Endodermal cell (in vitro differentiated cells): ENCODE measurements at regions not wholly inside any gene's neighbourhood (a gene's known extent, or its start where the extent isn't known, plus 50 kb on each side); places are given as distances from the start of the nearest gene placed in this dataset.
A peak's percentile ranks its signal among the peaks of the same experiment; 100 is the strongest.

ENCODE experiments used
- DNase-seq: peaks from one replicate; pipeline ENCODE4 v3.0.0-alpha.2; 2017
- H3K27ac ChIP-seq: 2 replicates; pipeline ENCODE4 v1.5.1; 2013; ENCODE audit warnings: mild to moderate bottlenecking, low read depth, low read length, moderate library complexity
- H3K27me3 ChIP-seq: 2 replicates; pipeline ENCODE4 v1.6.1; 2013; ENCODE audit warnings: mild to moderate bottlenecking, low read length, moderate library complexity; ENCODE audit not compliant: insufficient read depth, control insufficient read depth, poor library complexity, severe bottlenecking
- H3K36me3 ChIP-seq: 2 replicates; pipeline ENCODE4 v1.7.0; 2013; ENCODE audit warnings: mild to moderate bottlenecking, low read length, moderate library complexity; ENCODE audit not compliant: control insufficient read depth, insufficient read depth
- H3K4me1 ChIP-seq: one replicate; pipeline ENCODE4 v1.7.0; 2013; ENCODE audit warnings: low read length; ENCODE audit not compliant: control insufficient read depth, insufficient read depth
- H3K4me3 ChIP-seq: 2 replicates; pipeline ENCODE4 v1.5.1; 2013; ENCODE audit warnings: mild to moderate bottlenecking, low read length, moderate library complexity
- H3K9ac ChIP-seq: 2 replicates; pipeline ENCODE4 v1.6.1; 2013; ENCODE audit warnings: mild to moderate bottlenecking, low read length, moderate library complexity; ENCODE audit not compliant: poor library complexity, severe bottlenecking; ENCODE audit errors: extremely low read depth
- H3K9me3 ChIP-seq: 2 replicates; pipeline ENCODE4 v1.6.1; 2013; ENCODE audit warnings: mild to moderate bottlenecking, low read length, moderate library complexity; ENCODE audit not compliant: control insufficient read depth
- H3K27ac Mint-ChIP-seq: 2 replicates; pipeline ENCODE4 v1.8.0; 2020; ENCODE audit warnings: mixed read lengths
- H3K27me3 Mint-ChIP-seq: 2 replicates; pipeline ENCODE4 v1.8.0; 2021; ENCODE audit warnings: mild to moderate bottlenecking, mixed read lengths; ENCODE audit not compliant: insufficient read depth
- H3K36me3 Mint-ChIP-seq: 2 replicates; pipeline ENCODE4 v1.8.0; 2020; ENCODE audit warnings: low read depth, mixed read lengths
- H3K4me1 Mint-ChIP-seq: 2 replicates; pipeline ENCODE4 v1.8.0; 2020; ENCODE audit warnings: mixed read lengths
- H3K4me3 Mint-ChIP-seq: 2 replicates; pipeline ENCODE4 v1.8.0; 2020; ENCODE audit warnings: mild to moderate bottlenecking, moderate library complexity, mixed read lengths
- H3K9me3 Mint-ChIP-seq: 2 replicates; pipeline ENCODE4 v1.8.0; 2020; ENCODE audit warnings: mild to moderate bottlenecking, mixed read lengths
- WGBS, 2 experiments: methylation state at CpG; one replicate each; pipeline versions ENCODE4 v1.1.5 to v1.1.7; 2013; ENCODE audit warnings: missing lambda C conversion rate in 2 of 2, mixed read lengths in 1 of 2; ENCODE audit not compliant: insufficient coverage in 1 of 2, insufficient read length in 1 of 2; 5-methylcytosine and 5-hydroxymethylcytosine counted together
- TF ChIP-seq, protein P1 (sequence below): fragments of 200-600 bp; sonication (generic); conservative IDR thresholded peaks from 2 replicates; pipeline ENCODE4 v1.5.0; 2021; ENCODE audit warnings: antibody characterized with exemption, mild to moderate bottlenecking

DNA sequence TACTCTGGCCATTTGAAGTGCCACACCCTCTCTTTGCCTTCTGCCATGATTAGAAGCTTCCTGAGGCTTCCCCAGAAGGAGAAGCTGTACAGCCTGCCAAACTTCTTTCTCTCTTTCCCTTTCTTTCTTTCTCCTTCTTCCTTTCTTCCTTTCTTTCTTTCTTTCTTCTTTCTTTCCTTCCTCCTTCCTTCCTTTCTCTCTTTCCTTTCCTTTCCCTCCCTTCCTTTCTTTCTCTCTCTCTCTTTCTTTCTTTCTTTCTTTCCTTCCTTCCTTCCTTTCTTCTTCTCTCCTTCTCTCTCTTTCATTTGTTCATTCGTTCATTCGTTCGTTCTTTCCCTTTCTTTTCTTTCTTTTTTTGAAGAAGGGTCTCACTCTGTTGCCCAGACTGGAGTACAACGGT, 931.0 kb downstream of the TTLL7 start:
- H3K27me3 Mint-ChIP-seq: no peaks in the 10 kb centered on the region
- Histone ChIP-seq H3K9me3 (peaks cover 11% of the 10 kb centered on the region), H3K36me3 (no peaks in the 10 kb centered on the region), H3K9ac (no peak overlapping the region), H3K27ac (no peak overlapping the region), H3K4me3 (no peak overlapping the region), H3K27me3 (no peaks in the 10 kb centered on the region), H3K4me1 (no peaks in the 10 kb centered on the region)
- no peak overlapping the region for H3K27ac Mint-ChIP-seq
- H3K4me1 Mint-ChIP-seq: no peaks in the 10 kb centered on the region
- no peak overlapping the region for H3K4me3 Mint-ChIP-seq
- TF ChIP-seq, protein P1, sequence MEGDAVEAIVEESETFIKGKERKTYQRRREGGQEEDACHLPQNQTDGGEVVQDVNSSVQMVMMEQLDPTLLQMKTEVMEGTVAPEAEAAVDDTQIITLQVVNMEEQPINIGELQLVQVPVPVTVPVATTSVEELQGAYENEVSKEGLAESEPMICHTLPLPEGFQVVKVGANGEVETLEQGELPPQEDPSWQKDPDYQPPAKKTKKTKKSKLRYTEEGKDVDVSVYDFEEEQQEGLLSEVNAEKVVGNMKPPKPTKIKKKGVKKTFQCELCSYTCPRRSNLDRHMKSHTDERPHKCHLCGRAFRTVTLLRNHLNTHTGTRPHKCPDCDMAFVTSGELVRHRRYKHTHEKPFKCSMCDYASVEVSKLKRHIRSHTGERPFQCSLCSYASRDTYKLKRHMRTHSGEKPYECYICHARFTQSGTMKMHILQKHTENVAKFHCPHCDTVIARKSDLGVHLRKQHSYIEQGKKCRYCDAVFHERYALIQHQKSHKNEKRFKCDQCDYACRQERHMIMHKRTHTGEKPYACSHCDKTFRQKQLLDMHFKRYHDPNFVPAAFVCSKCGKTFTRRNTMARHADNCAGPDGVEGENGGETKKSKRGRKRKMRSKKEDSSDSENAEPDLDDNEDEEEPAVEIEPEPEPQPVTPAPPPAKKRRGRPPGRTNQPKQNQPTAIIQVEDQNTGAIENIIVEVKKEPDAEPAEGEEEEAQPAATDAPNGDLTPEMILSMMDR: no peak
- DNase-seq: no peak
- WGBS, 2 experiments: 86 to 92% methylated on average over 4 of the region's 4 CpGs
- H3K36me3 Mint-ChIP-seq: peaks cover 9% of the 10 kb centered on the region
- no peaks in the 10 kb centered on the region for H3K9me3 Mint-ChIP-seq

DNA sequence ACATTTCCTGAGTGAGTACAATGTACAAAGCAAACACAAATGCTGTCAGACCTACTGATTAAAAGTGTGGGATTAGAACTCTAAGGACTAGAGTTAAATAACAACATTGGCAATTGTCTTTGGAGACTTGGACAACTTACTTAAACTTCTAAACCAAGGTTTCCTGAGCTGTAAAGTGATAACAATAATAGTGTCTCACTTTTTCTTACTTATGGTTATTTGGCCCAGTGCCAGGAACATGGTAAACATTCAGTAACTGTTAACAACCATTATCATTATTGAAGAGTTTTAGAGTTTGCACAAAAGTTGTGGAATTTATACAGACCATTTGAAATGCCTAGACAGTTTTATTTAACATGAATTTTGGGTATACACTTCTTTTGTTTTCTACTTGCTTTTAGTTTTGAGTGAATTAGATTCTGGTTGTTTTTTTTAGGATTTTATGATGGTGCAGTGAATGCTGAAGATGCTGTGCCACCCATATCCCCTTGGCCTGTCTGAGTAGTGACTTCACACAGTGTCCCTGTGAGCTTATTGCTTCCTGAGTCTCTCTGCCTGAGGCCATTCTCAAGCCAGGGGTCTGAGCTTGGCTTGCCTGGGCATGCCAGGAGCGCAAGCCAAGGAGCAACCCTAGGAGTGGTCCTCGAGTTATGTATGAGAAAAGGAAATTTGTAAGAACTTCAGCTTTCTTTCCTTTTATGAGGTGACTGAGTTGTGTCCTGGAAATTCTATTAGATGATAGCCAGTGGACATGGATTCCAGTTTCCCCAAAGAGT, 932.8 kb downstream of the TTLL7 start:
- Histone ChIP-seq H3K4me1 (no peaks in the 10 kb centered on the region), H3K27ac (no peak overlapping the region), H3K27me3 (no peaks in the 10 kb centered on the region), H3K9me3 (peaks cover 11% of the 10 kb centered on the region), H3K4me3 (no peak overlapping the region), H3K36me3 (no peaks in the 10 kb centered on the region), H3K9ac (no peak overlapping the region)
- TF ChIP-seq, protein P1: no peak
- Mint-ChIP-seq H3K4me1 (no peaks in the 10 kb centered on the region), H3K36me3 (peaks cover 9% of the 10 kb centered on the region), H3K27me3 (no peaks in the 10 kb centered on the region), H3K4me3 (no peak overlapping the region), H3K9me3 (no peaks in the 10 kb centered on the region), H3K27ac (peak overlapping the region; percentile 58)
- DNase-seq: no peak
- WGBS, 2 experiments: 93 to 94% methylated on average over 2 of the region's 2 CpGs

DNA sequence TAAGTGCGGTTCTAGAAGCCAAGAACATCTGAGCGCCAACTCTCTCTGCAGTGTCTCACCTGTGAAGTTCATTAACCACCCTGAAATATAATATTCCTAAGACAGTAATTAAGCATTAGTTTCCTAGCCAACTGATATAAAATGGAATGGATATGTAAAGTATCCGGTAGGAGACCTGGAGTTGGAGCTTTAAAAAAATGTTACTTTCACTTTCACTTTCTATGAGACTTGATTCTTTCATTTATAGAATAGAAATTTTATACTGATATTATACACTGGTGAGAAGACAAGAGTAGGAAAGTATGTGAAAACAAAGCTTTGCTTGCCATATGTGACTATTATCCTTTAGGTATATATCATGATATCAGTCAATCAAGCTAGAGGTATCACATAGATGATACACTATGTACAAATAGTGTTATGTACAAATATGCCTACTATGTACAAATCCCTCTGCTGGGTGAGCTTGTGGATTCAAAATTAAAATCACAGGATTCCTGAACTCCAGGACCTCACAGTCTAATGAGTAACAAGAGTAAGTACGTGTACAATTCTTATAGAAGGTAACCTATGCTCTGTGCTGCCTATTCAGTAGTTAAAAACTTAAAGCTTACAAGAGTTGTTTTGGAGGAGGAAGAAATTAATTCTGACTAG, 934.2 kb downstream of the TTLL7 start:
- no peak overlapping the region for H3K4me3 Mint-ChIP-seq
- H3K4me1 Mint-ChIP-seq: no peaks in the 10 kb centered on the region
- H3K9ac ChIP-seq: no peak overlapping the region
- H3K4me3 ChIP-seq: no peak overlapping the region
- H3K9me3 ChIP-seq: peaks cover 11% of the 10 kb centered on the region
- peaks cover 9% of the 10 kb centered on the region for H3K36me3 Mint-ChIP-seq
- 96 to 100% methylated on average over 1 to 3 of the region's 4 CpGs for WGBS, 2 experiments
- no peaks in the 10 kb centered on the region for H3K9me3 Mint-ChIP-seq
- H3K27ac ChIP-seq: no peak overlapping the region
- H3K27ac Mint-ChIP-seq: no peak overlapping the region
- H3K4me1 ChIP-seq: no peaks in the 10 kb centered on the region
- DNase-seq: no peak
- TF ChIP-seq, protein P1: no peak
- no peaks in the 10 kb centered on the region for H3K27me3 Mint-ChIP-seq
- no peaks in the 10 kb centered on the region for H3K36me3 ChIP-seq
- H3K27me3 ChIP-seq: no peaks in the 10 kb centered on the region
